GM12878 (cell line): ENCODE measurements at regions not wholly inside any gene's neighbourhood (a gene's known extent, or its start where the extent isn't known, plus 50 kb on each side); places are given as distances from the start of the nearest gene placed in this dataset.

Experiments used
- CBX5 ChIP-seq: sonication (generic); IDR thresholded peaks from 2 replicates; pipeline ENCODE4 v1.6.1; 2016; ENCODE audit warnings: low read depth, moderate library complexity, mild to moderate bottlenecking, inconsistent platforms
- EED ChIP-seq: sonication (generic); IDR thresholded peaks from 2 replicates; pipeline ENCODE4 v1.6.1; 2016; ENCODE audit warnings: antibody characterized with exemption, low read depth
- EP300 ChIP-seq, 2 experiments: fragments of 150-350 bp in 1 of 2; IDR thresholded peaks; 2 replicates each; pipeline ENCODE4 v1.6.1; 2011 to 2012; ENCODE audit warnings: low read depth in 2 of 2, low read length in 2 of 2, borderline replicate concordance in 1 of 2, improper control_type of control experiment in 1 of 2, inconsistent platforms in 1 of 2; ENCODE audit not compliant: control insufficient read depth in 1 of 2
- EZH2 ChIP-seq: IDR thresholded peaks from 2 replicates; pipeline ENCODE4 v1.6.1; 2012; ENCODE audit warnings: low read depth, mild to moderate bottlenecking, control low read depth, inconsistent platforms, low read length, borderline replicate concordance; ENCODE audit not compliant: control insufficient read depth
- PML ChIP-seq: IDR thresholded peaks from 2 replicates; pipeline ENCODE4 v1.6.1; 2012; ENCODE audit warnings: low read length, inconsistent platforms
- POLR2A ChIP-seq: IDR thresholded peaks from 2 replicates; pipeline ENCODE4 v1.6.1; 2011; ENCODE audit warnings: low read depth, mild to moderate bottlenecking, low read length
- SMAD1 ChIP-seq: fragments of 450-650 bp; IDR thresholded peaks from 2 replicates; pipeline ENCODE4 v1.6.1; 2018; ENCODE audit warnings: mild to moderate bottlenecking, low read depth; ENCODE audit not compliant: partially characterized antibody
- SRF ChIP-seq, 2 experiments: IDR thresholded peaks; 2 replicates each; pipeline ENCODE4 v1.6.1; 2011; ENCODE audit warnings: low read depth in 2 of 2, low read length in 2 of 2, mild to moderate bottlenecking in 1 of 2, moderate library complexity in 1 of 2
- SUZ12 ChIP-seq: fragments of 200-600 bp; sonication (generic); IDR thresholded peaks from one replicate; pipeline ENCODE4 v1.6.1; 2018; ENCODE audit warnings: antibody characterized with exemption, mild to moderate bottlenecking; ENCODE audit not compliant: unreplicated experiment
- ZZZ3 ChIP-seq: IDR thresholded peaks from 2 replicates; pipeline ENCODE4 v1.6.1; 2011; ENCODE audit warnings: low read depth; ENCODE audit not compliant: control insufficient read depth, insufficient read length
- TF ChIP-seq, protein P1 (sequence below), 3 experiments: IDR thresholded peaks in 2 of 3; conservative IDR thresholded peaks in 1 of 3; 2 replicates each; pipeline ENCODE4 v1.5.1; 2011; ENCODE audit warnings: low read depth in 3 of 3, low read length in 3 of 3, mild to moderate bottlenecking in 3 of 3, control low read depth in 2 of 3, moderate library complexity in 2 of 3, inconsistent platforms in 1 of 3, mixed read lengths in 1 of 3; ENCODE audit not compliant: control insufficient read depth in 2 of 3, insufficient read depth in 1 of 3; ENCODE audit errors: extremely low read depth in 1 of 3
- TF ChIP-seq, protein P2 (sequence below): fragments of 450-650 bp; IDR thresholded peaks from 2 replicates; pipeline ENCODE4 v1.6.1; 2017; ENCODE audit warnings: mild to moderate bottlenecking
- TF ChIP-seq, protein P3 (sequence below): IDR thresholded peaks from 2 replicates; pipeline ENCODE4 v1.6.1; 2011; ENCODE audit warnings: low read depth, low read length, improper control_type of control experiment, borderline replicate concordance
- TF ChIP-seq, protein P4 (sequence below): fragments of 450-650 bp; formaldehyde crosslinking; IDR thresholded peaks from 2 replicates; pipeline ENCODE4 v1.4.0; 2022; ENCODE audit warnings: mild to moderate bottlenecking, moderate library complexity

DNA sequence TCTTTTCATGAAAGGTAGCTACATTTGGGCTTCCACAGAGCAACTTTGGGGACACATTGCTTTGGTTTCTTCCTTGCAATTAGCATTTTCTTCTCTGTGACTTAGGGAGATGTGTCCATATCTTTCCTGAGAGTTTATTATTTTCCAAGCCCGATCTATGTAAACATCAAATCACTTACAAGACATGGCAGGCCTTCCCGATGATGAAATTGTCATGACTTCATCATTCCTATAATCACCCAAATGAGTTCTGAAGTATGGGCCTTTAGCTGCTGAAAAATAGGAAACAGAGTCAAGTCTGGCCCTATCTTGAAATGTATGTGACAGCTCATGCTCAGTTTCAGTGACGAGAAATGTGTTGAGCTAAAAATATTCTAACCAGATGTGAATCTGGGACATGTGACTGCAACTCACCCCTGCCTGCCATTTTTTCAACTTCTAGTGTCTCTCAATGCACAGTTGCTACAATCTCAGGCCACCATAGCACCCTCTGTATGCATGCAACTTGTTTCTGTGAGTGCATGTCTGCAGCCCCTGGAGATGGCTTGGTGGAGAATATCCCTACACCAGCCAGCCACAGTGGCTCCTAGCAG is 199.6 kb upstream of the MAF start:
- TF ChIP-seq SMAD1 (no peak), ZZZ3 (no peak), EP300 (IDR thresholded peaks at IDR 0.05; ENCODE audit: borderline replicate concordance in 1 of 2, control insufficient read depth in 1 of 2, low read depth in 2 of 2, low read length in 2 of 2) (no peak), CBX5 (no peak), EZH2 (no peak), PML (no peak), SRF (IDR thresholded peaks at IDR 0.05; ENCODE audit: low read depth in 2 of 2, low read length in 2 of 2) (no peak), POLR2A (no peak), SUZ12 (no peak), EED (no peak)
- TF ChIP-seq, protein P1, sequence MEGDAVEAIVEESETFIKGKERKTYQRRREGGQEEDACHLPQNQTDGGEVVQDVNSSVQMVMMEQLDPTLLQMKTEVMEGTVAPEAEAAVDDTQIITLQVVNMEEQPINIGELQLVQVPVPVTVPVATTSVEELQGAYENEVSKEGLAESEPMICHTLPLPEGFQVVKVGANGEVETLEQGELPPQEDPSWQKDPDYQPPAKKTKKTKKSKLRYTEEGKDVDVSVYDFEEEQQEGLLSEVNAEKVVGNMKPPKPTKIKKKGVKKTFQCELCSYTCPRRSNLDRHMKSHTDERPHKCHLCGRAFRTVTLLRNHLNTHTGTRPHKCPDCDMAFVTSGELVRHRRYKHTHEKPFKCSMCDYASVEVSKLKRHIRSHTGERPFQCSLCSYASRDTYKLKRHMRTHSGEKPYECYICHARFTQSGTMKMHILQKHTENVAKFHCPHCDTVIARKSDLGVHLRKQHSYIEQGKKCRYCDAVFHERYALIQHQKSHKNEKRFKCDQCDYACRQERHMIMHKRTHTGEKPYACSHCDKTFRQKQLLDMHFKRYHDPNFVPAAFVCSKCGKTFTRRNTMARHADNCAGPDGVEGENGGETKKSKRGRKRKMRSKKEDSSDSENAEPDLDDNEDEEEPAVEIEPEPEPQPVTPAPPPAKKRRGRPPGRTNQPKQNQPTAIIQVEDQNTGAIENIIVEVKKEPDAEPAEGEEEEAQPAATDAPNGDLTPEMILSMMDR (IDR thresholded peaks at IDR 0.05 in 2 of 3, conservative IDR thresholded peaks at IDR 0.05 in 1 of 3; ENCODE audit: control insufficient read depth in 2 of 3, extremely low read depth in 1 of 3, insufficient read depth in 1 of 3, low read depth in 3 of 3, low read length in 3 of 3), result no peak
- TF ChIP-seq, protein P2, sequence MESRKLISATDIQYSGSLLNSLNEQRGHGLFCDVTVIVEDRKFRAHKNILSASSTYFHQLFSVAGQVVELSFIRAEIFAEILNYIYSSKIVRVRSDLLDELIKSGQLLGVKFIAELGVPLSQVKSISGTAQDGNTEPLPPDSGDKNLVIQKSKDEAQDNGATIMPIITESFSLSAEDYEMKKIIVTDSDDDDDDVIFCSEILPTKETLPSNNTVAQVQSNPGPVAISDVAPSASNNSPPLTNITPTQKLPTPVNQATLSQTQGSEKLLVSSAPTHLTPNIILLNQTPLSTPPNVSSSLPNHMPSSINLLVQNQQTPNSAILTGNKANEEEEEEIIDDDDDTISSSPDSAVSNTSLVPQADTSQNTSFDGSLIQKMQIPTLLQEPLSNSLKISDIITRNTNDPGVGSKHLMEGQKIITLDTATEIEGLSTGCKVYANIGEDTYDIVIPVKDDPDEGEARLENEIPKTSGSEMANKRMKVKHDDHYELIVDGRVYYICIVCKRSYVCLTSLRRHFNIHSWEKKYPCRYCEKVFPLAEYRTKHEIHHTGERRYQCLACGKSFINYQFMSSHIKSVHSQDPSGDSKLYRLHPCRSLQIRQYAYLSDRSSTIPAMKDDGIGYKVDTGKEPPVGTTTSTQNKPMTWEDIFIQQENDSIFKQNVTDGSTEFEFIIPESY, result no peak
- TF ChIP-seq, protein P3, sequence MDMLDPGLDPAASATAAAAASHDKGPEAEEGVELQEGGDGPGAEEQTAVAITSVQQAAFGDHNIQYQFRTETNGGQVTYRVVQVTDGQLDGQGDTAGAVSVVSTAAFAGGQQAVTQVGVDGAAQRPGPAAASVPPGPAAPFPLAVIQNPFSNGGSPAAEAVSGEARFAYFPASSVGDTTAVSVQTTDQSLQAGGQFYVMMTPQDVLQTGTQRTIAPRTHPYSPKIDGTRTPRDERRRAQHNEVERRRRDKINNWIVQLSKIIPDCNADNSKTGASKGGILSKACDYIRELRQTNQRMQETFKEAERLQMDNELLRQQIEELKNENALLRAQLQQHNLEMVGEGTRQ, result no peak
- TF ChIP-seq, protein P4, sequence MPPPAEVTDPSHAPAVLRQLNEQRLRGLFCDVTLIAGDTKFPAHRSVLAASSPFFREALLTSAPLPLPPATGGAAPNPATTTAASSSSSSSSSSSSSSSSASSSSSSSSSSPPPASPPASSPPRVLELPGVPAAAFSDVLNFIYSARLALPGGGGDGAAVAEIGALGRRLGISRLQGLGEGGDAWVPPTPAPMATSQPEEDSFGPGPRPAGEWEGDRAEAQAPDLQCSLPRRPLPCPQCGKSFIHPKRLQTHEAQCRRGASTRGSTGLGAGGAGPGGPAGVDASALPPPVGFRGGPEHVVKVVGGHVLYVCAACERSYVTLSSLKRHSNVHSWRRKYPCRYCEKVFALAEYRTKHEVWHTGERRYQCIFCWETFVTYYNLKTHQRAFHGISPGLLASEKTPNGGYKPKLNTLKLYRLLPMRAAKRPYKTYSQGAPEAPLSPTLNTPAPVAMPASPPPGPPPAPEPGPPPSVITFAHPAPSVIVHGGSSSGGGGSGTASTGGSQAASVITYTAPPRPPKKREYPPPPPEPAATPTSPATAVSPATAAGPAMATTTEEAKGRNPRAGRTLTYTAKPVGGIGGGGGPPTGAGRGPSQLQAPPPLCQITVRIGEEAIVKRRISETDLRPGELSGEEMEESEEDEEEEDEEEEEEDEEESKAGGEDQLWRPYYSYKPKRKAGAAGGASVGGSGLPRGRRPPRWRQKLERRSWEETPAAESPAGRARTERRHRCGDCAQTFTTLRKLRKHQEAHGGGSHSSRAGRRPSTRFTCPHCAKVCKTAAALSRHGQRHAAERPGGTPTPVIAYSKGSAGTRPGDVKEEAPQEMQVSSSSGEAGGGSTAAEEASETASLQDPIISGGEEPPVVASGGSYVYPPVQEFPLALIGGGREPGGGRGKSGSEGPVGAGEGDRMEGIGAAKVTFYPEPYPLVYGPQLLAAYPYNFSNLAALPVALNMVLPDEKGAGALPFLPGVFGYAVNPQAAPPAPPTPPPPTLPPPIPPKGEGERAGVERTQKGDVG (CRISPR knock-in tag), result no peak
